Panc1 (cell line): ENCODE measurements at regions not wholly inside any gene's neighbourhood (a gene's known extent, or its start where the extent isn't known, plus 50 kb on each side); places are given as distances from the start of the nearest gene placed in this dataset.

Experiments
- CTCF ChIP-seq: fragments of 450-650 bp; IDR thresholded peaks from 2 replicates; pipeline ENCODE4 v1.5.1; 2017; ENCODE audit warnings: mild to moderate bottlenecking
- POLR2AphosphoS5 ChIP-seq: IDR thresholded peaks from 2 replicates; pipeline ENCODE4 v1.6.1; 2012; ENCODE audit warnings: mild to moderate bottlenecking, low read depth, low read length, moderate library complexity
- REST ChIP-seq, 2 experiments: IDR thresholded peaks; 2 replicates each; pipeline ENCODE4 v1.6.1; 2011 to 2012; ENCODE audit warnings: low read depth in 2 of 2, control low read depth in 1 of 2, low read length in 1 of 2, mild to moderate bottlenecking in 1 of 2, moderate library complexity in 1 of 2; ENCODE audit not compliant: insufficient read depth in 1 of 2
- SIN3A ChIP-seq: IDR thresholded peaks from 2 replicates; pipeline ENCODE4 v1.6.1; 2012; ENCODE audit warnings: low read depth, mild to moderate bottlenecking, low read length, moderate library complexity, borderline replicate concordance; ENCODE audit not compliant: insufficient read depth
- TCF7L2 ChIP-seq: IDR thresholded peaks from 2 replicates; pipeline ENCODE4 v1.6.1; 2011; ENCODE audit warnings: mild to moderate bottlenecking, low read depth, low read length, inconsistent platforms

GRCh38 chr1:172960454-172961208 is 90.1 kb downstream of the TNFSF18 start:
- TF ChIP-seq CTCF: no peak
- TF ChIP-seq POLR2AphosphoS5: no peak
- no peak for TF ChIP-seq TCF7L2
- no peak for TF ChIP-seq REST (IDR thresholded peaks at IDR 0.05; ENCODE audit: insufficient read depth in 1 of 2, low read depth in 2 of 2, low read length in 1 of 2)
- no peak for TF ChIP-seq SIN3A
